HuH-7.5 (cell line): ENCODE measurements at regions not wholly inside any gene's neighbourhood (a gene's known extent, or its start where the extent isn't known, plus 50 kb on each side); places are given as distances from the start of the nearest gene placed in this dataset.

Experiments
- DNase-seq: peaks from one replicate; pipeline ENCODE4 v3.0.0; 2011; ENCODE audit warnings: low spot score

GRCh38 chr16:64648282-64648681 lies 473.6 kb downstream of the CDH11 start:
- DNase-seq = no peak

- no peak for DNase-seq
Measured at GRCh38 chr16:64641343-64641742, 480.5 kb downstream of the CDH11 start.

DNA sequence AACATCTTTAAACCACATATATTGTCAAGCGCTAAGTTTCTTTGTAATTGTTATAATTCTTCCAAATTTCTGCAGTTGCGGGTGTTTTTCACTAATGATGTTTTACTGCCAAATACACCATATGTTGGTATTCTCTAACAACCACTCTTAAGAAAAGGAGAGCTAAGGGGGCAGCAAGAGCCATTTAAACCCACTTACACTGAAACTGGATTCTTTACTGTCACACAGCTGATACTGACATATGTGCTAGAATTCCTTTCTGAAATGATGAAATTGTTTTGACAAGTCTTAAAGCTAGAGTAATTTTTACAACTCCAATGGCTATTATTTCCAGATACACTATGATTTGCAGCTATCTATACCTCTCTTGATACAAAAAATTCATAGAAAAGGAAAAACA lies 483.1 kb downstream of the CDH11 start:
- DNase-seq = no peak

- DNase-seq = no peak
Measured at GRCh38 chr16:64629622-64630021, 492.2 kb downstream of the CDH11 start.

DNA sequence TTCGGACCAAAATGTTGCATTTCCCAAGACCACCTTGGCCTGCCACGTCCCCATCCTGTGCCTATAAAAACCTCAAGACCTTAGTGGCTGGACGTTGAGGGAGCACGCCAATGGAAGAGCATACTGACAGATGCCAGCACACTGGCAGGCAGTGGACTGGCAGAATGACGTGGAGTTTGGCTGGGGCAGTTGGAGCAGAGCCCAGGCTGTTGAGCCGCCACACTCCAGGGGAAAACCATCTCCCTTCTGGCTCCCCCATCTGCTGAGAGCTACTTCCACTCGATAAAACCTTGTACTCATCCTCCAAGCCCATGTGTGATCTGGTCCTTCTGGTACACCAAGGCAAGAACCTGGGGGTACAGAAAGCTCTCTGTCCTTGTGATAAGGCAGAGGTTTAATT lies 494.1 kb downstream of the CDH11 start:
- no peak for DNase-seq

DNA sequence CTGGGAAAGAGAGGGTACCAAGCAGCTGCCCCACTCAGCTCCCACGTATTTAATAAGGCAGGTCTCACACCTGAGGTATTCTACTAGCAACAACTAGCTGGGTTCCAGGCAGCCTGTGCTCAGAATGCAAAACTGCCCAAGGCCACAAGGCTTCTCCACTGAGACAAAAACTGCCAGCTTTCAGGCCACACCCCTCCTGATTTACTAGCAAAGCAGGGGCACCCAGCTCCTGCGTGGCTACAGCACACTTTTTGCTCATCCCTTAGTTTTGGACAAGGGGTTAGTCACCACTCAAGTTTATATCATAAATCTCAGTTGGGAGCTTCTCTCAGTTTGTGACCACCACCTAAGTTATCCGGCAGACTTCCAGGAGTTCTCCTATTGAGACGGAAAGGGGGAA lies 494.6 kb downstream of the CDH11 start:
- DNase-seq = no peak

GRCh38 chr16:64626776-64627175 lies 495.1 kb downstream of the CDH11 start:
- no peak for DNase-seq

DNA sequence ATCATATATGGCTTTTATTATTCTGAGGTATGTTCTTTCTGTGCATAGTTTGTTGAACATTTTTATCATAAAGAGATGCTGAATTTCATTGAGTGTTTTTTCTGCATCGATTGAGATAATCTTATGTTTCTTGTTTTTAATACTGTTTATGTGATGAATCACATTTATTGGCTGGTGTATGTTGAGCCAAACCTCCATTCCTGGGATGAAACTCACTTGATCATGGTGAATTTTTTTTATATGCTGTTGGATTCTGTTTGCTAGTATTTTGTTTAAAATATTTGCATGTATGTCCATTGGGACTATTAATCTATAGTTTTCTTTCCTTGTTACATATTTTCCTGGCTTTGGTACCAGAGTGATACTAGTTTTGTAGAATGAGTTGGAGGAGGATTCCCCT lies 500.2 kb downstream of the CDH11 start:
- DNase-seq = no peak

- no peak for DNase-seq
Measured at GRCh38 chr16:64617836-64618476, 503.9 kb downstream of the CDH11 start.

DNA sequence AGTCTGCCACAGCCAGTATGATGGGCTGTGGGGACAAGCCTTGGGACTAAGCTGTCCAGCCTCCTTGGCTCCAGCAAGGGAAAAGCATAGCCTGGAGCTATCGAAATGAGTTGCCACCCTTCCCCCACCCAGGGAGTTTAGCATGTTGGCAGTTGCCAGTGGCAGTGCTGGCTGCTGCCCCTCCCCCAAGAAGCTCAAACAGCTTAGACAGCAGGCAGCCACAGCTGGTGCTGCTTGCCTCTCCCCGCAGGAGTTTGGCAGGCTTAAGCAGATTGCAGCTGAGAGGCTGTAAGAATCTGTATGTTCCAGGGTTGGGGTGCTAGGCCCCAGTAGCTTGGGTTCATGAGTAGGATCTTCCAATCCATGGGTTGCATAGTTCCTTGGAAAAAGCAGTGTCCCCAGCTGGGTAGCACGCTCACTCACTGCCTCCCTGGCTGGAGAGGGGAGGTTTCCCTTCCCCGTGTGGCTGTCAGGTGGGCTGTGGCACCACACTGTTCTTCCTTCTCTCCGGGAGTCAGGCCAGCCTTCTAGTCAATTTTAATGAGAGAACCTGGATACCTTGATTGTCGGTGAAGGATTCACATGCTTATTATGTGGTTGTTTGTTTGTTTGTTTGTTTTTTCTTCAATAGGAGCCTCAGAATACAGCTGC lies 506.1 kb downstream of the CDH11 start:
- DNase-seq = no peak

DNA sequence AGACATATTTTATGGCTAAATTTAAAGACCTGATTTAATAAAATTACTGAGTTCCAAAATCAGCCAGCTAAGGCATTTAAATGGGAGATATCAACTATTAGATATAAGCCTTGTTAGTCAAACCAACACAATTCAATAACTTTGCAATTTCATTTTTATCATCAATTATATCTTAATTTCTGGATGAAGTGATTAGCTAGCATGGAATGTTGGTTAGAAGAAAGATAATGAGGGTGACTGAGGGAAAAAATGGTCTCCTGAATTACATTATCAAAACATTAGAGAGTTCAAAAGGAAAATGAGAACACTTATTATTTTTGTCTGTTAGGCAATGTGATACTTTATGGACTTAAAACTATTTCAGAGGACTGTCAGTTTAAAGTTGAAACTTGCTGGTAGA lies 525.7 kb downstream of the CDH11 start:
- DNase-seq = no peak

DNA sequence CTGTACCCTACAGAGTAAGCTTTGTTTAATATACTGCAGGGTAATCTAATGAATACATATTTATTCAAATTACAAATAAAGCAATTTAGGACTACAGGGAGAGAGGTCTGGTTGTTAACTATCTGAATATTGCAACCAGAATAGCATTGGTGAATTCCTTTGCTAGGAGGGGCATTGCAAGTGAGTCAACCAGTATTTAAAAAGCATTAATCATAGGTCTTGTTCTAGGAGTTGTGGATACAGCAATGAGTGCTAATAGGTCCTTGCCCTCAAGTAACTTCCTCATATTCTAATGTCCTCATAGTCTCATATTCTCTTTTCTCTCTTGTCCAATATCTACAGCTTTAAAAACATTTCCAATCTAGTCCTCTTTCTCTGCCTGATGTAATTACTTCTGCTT lies 531.4 kb downstream of the CDH11 start:
- DNase-seq = no peak

DNA sequence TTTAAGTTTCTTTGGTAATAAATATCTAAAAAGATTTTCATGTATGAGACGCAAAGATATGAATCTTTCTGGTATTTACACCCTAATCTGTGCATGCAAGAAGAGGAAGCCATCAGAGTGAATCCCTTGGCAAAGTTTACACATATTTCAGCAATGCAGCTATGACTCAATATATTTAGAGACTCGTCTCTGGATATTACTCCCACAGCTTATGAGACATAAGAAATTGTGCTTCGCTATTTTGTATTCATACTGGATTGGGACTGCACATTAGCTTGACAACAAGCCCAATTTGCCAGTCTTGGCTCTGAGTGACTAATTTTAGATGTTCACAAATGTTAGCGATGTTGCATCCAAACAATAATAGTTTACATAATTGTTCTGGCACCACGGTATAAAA lies 532.0 kb downstream of the CDH11 start:
- DNase-seq = no peak

- DNase-seq = no peak
Measured at GRCh38 chr16:64586781-64587180, 535.1 kb downstream of the CDH11 start.

DNA sequence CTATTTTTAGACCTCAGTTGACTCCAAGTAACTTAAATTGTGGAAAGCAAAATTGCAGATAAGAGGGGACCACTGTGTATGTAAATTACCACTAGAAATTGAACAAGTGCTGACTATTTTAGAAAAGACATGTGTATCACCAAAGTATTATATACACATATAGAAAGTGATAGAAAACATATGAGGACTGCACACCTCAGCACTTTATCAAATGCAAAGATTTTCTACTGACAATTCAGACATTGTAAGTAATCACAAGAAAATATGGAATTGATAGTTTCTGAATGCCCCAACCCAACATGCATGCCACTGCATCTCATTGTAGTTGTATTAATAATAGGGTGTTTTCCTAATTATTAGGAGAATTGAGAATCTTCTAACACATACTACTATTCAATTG lies 536.5 kb downstream of the CDH11 start:
- no peak for DNase-seq

- DNase-seq = no peak
Measured at GRCh38 chr16:64580558-64580957, 541.3 kb downstream of the CDH11 start.

GRCh38 chr16:64579712-64580111 lies 542.2 kb downstream of the CDH11 start:
- no peak for DNase-seq

DNA sequence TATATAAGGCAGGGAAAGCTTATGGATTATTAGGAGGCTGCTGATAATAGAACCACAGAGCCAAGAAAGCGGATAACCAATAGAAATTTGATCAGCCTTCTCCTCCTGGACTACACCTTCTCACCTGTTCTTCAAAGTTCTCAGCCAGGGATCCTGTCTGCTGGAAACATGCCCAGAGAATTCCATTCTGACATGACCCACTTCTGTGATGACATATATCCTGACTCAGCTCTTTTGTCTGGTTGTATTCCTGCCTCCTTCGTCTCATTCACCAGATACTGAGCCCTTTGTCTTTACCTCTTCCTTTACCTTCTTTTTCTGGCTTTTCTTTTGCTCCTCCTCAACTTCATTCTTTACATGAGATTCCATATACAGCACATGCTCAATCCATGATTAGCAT lies 576.1 kb downstream of the CDH11 start:
- DNase-seq = no peak

DNA sequence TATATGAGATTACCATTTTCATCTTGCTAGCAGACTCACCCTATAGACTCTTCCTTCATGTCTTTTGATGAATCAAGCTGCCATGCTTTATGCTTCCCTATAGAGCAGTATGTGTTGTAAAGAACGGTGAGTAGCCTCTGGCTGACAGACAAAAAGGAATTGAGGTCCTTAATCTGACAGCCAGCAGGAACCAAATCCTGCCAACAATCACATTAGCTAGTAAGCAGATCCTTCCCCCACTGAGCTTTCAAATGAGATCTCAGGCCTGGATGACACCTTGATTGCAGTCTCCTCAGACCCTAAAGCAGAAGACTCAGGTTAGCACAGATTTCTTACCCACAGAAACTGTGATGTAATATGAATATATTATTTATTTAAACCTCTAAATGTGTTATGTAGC lies 577.0 kb downstream of the CDH11 start:
- DNase-seq = no peak

DNA sequence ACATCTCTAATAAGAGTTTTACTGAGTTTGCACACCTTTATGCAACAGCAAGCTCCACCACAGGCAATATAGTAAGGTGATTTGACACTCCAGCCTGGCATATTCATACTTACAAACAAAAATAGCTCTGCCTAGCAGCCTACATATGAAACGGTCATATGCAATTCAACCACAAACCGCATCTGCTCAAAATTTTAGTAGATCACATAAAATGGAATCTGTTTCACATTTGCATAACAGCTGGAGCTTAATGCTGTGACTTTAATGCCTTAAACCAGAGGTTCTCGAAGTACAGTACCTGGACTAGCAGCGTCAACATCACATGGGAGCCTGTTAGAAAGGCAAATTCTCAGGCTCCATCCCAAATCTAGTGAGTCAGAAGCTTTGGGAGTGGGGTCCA lies 578.4 kb downstream of the CDH11 start:
- DNase-seq = no peak

DNA sequence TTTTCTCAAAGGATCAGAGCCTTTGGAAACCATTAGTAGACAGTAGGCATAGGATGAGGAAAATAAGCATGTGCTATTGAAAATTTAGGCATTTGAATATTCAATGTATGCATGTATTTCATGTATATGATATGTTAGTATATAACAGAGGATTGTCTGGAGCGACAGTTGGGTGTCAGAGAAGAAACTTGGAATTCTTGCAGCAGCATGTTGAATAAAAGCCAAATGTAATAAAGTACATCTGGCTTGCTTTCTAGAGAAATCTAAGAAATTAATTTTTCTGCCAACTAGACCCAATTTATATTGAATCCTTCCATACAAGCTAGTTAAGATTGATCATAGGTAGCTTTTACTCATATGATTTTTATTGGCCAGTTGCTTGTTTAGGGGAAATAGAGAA lies 578.8 kb downstream of the CDH11 start:
- no peak for DNase-seq

DNA sequence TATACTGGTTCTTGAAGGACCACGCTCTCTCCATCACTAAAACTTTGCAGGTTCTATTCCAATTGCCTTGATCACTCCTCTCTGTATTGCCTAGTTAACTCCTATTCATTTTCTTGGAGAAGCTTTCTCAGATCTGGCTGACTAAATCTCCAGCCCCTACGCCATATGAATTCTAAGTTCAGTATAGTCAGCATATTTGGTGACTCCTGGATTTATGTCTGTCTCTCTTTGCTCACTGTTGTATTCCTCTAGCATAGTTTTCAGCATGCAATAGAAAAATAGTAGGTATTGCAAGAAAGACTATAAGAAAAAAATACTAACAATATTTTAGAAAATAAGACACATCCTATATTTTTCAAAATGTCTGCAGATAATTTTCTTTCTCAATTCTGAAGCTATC lies 579.7 kb downstream of the CDH11 start:
- no peak for DNase-seq

GRCh38 chr16:64541621-64542020 lies 580.2 kb downstream of the CDH11 start:
- DNase-seq = no peak

GRCh38 chr16:64540434-64540833 lies 581.4 kb downstream of the CDH11 start:
- no peak for DNase-seq
